Stomach (tissue), 8 donors: ENCODE measurements at regions not wholly inside any gene's neighbourhood (a gene's known extent, or its start where the extent isn't known, plus 50 kb on each side); places are given as distances from the start of the nearest gene placed in this dataset.
A peak's percentile ranks its signal among the peaks of the same experiment; 100 is the strongest.

Experiments
- DNase-seq, 2 donors: peaks; one replicate each; pipeline versions ENCODE4 v3.0.0 to v3.0.0-alpha.2; 2013 to 2019
- H3K27ac ChIP-seq, 5 donors: fragments of 200-600 bp in 4 of 5; sonication (generic) in 4 of 5; one replicate each; pipeline ENCODE4 v1.5.1; 2013 to 2019; ENCODE audit warnings: mild to moderate bottlenecking in 1 of 5, moderate library complexity in 1 of 5
- H3K27me3 ChIP-seq, 3 donors: fragments of 200-600 bp; sonication (generic); one replicate each; pipeline ENCODE4 v1.5.1; 2017 to 2019; ENCODE audit warnings: mixed run types in 1 of 3
- H3K36me3 ChIP-seq, 4 donors: fragments of 200-600 bp; sonication (generic); 1 replicate in 3 of 4; 2 replicates in 1 of 4; pipeline ENCODE4 v1.5.1; 2016 to 2019
- H3K4me1 ChIP-seq, 4 donors: fragments of 200-600 bp; sonication (generic); one replicate each; pipeline ENCODE4 v1.5.1; 2016 to 2019
- H3K4me3 ChIP-seq, 4 donors: fragments of 200-600 bp; sonication (generic) in 3 of 4; one replicate each; pipeline ENCODE4 v1.5.1; 2016 to 2019; ENCODE audit warnings: mild to moderate bottlenecking in 1 of 4
- H3K9me3 ChIP-seq, 4 donors: fragments of 200-600 bp; sonication (generic); one replicate each; pipeline ENCODE4 v1.5.1; 2016 to 2019
- CTCF ChIP-seq, 7 experiments: fragments of 450-650 bp in 4 of 7; fragments of 200-600 bp in 3 of 7; sonication (generic) in 3 of 7; IDR thresholded peaks; one replicate each; pipeline ENCODE4 v1.5.1; 2016 to 2019; ENCODE audit warnings: antibody characterized with exemption in 7 of 7, control low read depth in 2 of 7, mild to moderate bottlenecking in 1 of 7
- EP300 ChIP-seq: sonication (generic); formaldehyde crosslinking; IDR thresholded peaks from one replicate; pipeline ENCODE4 v1.6.1; 2017; ENCODE audit warnings: antibody characterized with exemption
- POLR2A ChIP-seq, 4 donors: fragments of 450-650 bp; IDR thresholded peaks; one replicate each; pipeline ENCODE4 v1.6.1; 2016; ENCODE audit warnings: antibody characterized with exemption in 4 of 4, control low read depth in 2 of 4, mild to moderate bottlenecking in 1 of 4, moderate library complexity in 1 of 4
- POLR2AphosphoS5 ChIP-seq, 3 donors: sonication (generic); formaldehyde crosslinking; IDR thresholded peaks; one replicate each; pipeline ENCODE4 v1.6.1; 2016; ENCODE audit warnings: antibody characterized with exemption in 3 of 3
- WGBS, 5 donors: extraction: QIAGEN DNeasy Blood & Tissue Kit in 3 of 5; methylation state at CpG; one replicate each; pipeline versions ENCODE4 v1.1.5 to v1.1.7; 2013 to 2018; 5-methylcytosine and 5-hydroxymethylcytosine counted together
- intact Hi-C: fragments of 100-400 bp; cut with DNase I; formaldehyde crosslinking; loops from one replicate; pipeline ENCODE4 v1.15.1; 2023; ENCODE audit warnings: low total_unique reads
- donor health status: healthy with polysubstance abuse.
- donor health status: Bipolar disorder and iron deficiency.
- donor health status: healthy.

- WGBS, 5 donors, result 83 to 91% (median 88%) methylated on average over 8 of the region's 8 CpGs
- H3K9me3 ChIP-seq, result no peaks in the 10 kb centered on the region
- H3K27ac ChIP-seq, result no peak overlapping the region
- DNase-seq, result no peak
- H3K4me3 ChIP-seq, result no peak overlapping the region
- intact Hi-C loops, result no loop called here
- peaks cover 0 to 8% (median 0%) of the 10 kb centered on the region in 4 donors for H3K4me1 ChIP-seq
- H3K36me3 ChIP-seq, result no peaks in the 10 kb centered on the region
- TF ChIP-seq EP300 (no peak), CTCF (IDR thresholded peaks at IDR 0.05) (no peak)
- H3K27me3 ChIP-seq, result no peaks in the 10 kb centered on the region
Observed at GRCh38 chr2:238706163-238706562, 141.7 kb upstream of the TWIST2 start.

- DNase-seq, result no peak
Observed at GRCh38 chr2:238706673-238707072, 141.2 kb upstream of the TWIST2 start.

GRCh38 chr2:238709325-238710025 lies 138.4 kb upstream of the TWIST2 start:
- 56 to 76% (median 74%) methylated on average over 6 of the region's 6 CpGs for WGBS, 5 donors
- TF ChIP-seq EP300, result no peak
- TF ChIP-seq CTCF (IDR thresholded peaks at IDR 0.05), result no peak
- DNase-seq, result peak in 1 of 2 donors; percentile 68
- Histone ChIP-seq H3K36me3 (no peaks in the 10 kb centered on the region), H3K27ac (peak overlapping the region in 1 of 5 donors; percentile 56), H3K27me3 (no peaks in the 10 kb centered on the region), H3K4me3 (no peak overlapping the region), H3K9me3 (no peaks in the 10 kb centered on the region), H3K4me1 (peaks cover 0 to 9% (median 2%) of the 10 kb centered on the region in 4 donors)
- intact Hi-C loops, result no loop called here

More at GRCh38 chr2:238706673-238707072, 141.2 kb upstream of the TWIST2 start:
- 91 to 100% (median 92%) methylated on average over 1 of the region's 1 CpG for WGBS, 5 donors
- no peak overlapping the region for H3K4me3 ChIP-seq
- H3K27me3 ChIP-seq, result no peaks in the 10 kb centered on the region
- H3K9me3 ChIP-seq, result no peaks in the 10 kb centered on the region
- H3K4me1 ChIP-seq, result peaks cover 0 to 3% (median 0%) of the 10 kb centered on the region in 4 donors
- intact Hi-C loops, result no loop called here
- H3K27ac ChIP-seq, result no peak overlapping the region
- H3K36me3 ChIP-seq, result no peaks in the 10 kb centered on the region
- TF ChIP-seq POLR2AphosphoS5 (IDR thresholded peaks at IDR 0.05) (no peak), POLR2A (IDR thresholded peaks at IDR 0.05) (no peak), EP300 (no peak), CTCF (IDR thresholded peaks at IDR 0.05) (peak in 1 of 7 experiments; percentile 7)

- H3K9me3 ChIP-seq, result no peaks in the 10 kb centered on the region
- no peaks in the 10 kb centered on the region for H3K36me3 ChIP-seq
- H3K4me3 ChIP-seq, result no peak overlapping the region
- H3K27me3 ChIP-seq, result no peaks in the 10 kb centered on the region
- intact Hi-C loops, result no loop called here
- peaks cover 0 to 9% (median 2%) of the 10 kb centered on the region in 4 donors for H3K4me1 ChIP-seq
- no peak for TF ChIP-seq POLR2A (IDR thresholded peaks at IDR 0.05)
- peak overlapping the region in 1 of 5 donors; percentile 56 for H3K27ac ChIP-seq
- DNase-seq, result peak in 1 of 2 donors; percentile 59
- WGBS, 5 donors, result 36 to 45% (median 43%) methylated on average over 1 of the region's 1 CpG
Observed at GRCh38 chr2:238710032-238710735, 137.7 kb upstream of the TWIST2 start.

- Histone ChIP-seq H3K9me3 (no peaks in the 10 kb centered on the region), H3K27me3 (no peaks in the 10 kb centered on the region), H3K27ac (no peak overlapping the region), H3K36me3 (no peaks in the 10 kb centered on the region), H3K4me3 (no peak overlapping the region), H3K4me1 (peaks cover 0 to 9% (median 2%) of the 10 kb centered on the region in 4 donors)
- TF ChIP-seq CTCF (IDR thresholded peaks at IDR 0.05), result no peak
- TF ChIP-seq POLR2A (IDR thresholded peaks at IDR 0.05), result no peak
- TF ChIP-seq POLR2AphosphoS5 (IDR thresholded peaks at IDR 0.05), result no peak
- no peak for TF ChIP-seq EP300
- intact Hi-C loops, result no loop called here
- 92 to 98% (median 97%) methylated on average over 4 of the region's 4 CpGs for WGBS, 5 donors
- no peak for DNase-seq
Observed at GRCh38 chr2:238710787-238711186, 137.1 kb upstream of the TWIST2 start.
